ENCODE measurements at regions not wholly inside any gene's neighbourhood (a gene's known extent, or its start where the extent isn't known, plus 50 kb on each side); places are given as distances from the start of the nearest gene placed in this dataset.

DNA sequence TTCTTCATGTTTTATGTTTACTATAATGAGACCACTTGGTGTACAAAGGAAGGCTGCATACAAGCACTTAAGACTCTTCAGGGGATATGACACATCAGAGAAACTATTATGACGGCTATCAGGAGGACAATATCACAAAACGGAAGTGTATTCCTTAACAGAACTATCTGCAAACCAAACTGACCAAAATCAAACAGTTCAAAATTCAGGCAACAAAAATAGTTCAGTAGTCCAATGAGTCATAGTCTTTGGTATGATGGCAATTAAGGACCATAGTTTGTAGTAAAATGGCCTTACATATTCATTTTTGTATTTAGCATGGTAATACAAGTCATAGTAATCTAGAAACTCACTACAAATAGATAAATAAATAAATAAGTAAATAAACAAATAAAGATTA, 1638.7 kb upstream of the SEL1L start:
- H3K27ac Mint-ChIP-seq, result no peak overlapping the region
- TF ChIP-seq, protein P1, sequence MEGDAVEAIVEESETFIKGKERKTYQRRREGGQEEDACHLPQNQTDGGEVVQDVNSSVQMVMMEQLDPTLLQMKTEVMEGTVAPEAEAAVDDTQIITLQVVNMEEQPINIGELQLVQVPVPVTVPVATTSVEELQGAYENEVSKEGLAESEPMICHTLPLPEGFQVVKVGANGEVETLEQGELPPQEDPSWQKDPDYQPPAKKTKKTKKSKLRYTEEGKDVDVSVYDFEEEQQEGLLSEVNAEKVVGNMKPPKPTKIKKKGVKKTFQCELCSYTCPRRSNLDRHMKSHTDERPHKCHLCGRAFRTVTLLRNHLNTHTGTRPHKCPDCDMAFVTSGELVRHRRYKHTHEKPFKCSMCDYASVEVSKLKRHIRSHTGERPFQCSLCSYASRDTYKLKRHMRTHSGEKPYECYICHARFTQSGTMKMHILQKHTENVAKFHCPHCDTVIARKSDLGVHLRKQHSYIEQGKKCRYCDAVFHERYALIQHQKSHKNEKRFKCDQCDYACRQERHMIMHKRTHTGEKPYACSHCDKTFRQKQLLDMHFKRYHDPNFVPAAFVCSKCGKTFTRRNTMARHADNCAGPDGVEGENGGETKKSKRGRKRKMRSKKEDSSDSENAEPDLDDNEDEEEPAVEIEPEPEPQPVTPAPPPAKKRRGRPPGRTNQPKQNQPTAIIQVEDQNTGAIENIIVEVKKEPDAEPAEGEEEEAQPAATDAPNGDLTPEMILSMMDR (conservative IDR thresholded peaks at IDR 0.05; ENCODE audit: low read depth in 2 of 2), result no peak
- TF ChIP-seq STAT1 (IDR thresholded peaks at IDR 0.05; ENCODE audit: unreplicated experiment), result no peak
- TF ChIP-seq JUNB (IDR thresholded peaks at IDR 0.05; ENCODE audit: unreplicated experiment), result no peak
- TF ChIP-seq, protein P2, sequence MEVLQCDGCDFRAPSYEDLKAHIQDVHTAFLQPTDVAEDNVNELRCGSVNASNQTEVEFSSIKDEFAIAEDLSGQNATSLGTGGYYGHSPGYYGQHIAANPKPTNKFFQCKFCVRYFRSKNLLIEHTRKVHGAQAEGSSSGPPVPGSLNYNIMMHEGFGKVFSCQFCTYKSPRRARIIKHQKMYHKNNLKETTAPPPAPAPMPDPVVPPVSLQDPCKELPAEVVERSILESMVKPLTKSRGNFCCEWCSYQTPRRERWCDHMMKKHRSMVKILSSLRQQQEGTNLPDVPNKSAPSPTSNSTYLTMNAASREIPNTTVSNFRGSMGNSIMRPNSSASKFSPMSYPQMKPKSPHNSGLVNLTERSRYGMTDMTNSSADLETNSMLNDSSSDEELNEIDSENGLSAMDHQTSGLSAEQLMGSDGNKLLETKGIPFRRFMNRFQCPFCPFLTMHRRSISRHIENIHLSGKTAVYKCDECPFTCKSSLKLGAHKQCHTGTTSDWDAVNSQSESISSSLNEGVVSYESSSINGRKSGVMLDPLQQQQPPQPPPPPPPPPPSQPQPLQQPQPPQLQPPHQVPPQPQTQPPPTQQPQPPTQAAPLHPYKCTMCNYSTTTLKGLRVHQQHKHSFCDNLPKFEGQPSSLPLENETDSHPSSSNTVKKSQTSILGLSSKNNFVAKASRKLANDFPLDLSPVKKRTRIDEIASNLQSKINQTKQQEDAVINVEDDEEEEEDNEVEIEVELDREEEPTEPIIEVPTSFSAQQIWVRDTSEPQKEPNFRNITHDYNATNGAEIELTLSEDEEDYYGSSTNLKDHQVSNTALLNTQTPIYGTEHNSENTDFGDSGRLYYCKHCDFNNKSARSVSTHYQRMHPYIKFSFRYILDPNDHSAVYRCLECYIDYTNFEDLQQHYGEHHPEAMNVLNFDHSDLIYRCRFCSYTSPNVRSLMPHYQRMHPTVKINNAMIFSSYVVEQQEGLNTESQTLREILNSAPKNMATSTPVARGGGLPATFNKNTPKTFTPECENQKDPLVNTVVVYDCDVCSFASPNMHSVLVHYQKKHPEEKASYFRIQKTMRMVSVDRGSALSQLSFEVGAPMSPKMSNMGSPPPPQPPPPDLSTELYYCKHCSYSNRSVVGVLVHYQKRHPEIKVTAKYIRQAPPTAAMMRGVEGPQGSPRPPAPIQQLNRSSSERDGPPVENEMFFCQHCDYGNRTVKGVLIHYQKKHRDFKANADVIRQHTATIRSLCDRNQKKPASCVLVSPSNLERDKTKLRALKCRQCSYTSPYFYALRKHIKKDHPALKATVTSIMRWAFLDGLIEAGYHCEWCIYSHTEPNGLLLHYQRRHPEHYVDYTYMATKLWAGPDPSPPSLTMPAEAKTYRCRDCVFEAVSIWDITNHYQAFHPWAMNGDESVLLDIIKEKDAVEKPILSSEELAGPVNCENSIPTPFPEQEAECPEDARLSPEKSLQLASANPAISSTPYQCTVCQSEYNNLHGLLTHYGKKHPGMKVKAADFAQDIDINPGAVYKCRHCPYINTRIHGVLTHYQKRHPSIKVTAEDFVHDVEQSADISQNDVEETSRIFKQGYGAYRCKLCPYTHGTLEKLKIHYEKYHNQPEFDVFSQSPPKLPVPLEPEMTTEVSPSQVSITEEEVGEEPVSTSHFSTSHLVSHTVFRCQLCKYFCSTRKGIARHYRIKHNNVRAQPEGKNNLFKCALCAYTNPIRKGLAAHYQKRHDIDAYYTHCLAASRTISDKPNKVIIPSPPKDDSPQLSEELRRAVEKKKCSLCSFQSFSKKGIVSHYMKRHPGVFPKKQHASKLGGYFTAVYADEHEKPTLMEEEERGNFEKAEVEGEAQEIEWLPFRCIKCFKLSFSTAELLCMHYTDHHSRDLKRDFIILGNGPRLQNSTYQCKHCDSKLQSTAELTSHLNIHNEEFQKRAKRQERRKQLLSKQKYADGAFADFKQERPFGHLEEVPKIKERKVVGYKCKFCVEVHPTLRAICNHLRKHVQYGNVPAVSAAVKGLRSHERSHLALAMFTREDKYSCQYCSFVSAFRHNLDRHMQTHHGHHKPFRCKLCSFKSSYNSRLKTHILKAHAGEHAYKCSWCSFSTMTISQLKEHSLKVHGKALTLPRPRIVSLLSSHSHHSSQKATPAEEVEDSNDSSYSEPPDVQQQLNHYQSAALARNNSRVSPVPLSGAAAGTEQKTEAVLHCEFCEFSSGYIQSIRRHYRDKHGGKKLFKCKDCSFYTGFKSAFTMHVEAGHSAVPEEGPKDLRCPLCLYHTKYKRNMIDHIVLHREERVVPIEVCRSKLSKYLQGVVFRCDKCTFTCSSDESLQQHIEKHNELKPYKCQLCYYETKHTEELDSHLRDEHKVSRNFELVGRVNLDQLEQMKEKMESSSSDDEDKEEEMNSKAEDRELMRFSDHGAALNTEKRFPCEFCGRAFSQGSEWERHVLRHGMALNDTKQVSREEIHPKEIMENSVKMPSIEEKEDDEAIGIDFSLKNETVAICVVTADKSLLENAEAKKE (CRISPR knock-in tag; IDR thresholded peaks at IDR 0.05), result no peak
- TF ChIP-seq ZNF331 (CRISPR knock-in tag; IDR thresholded peaks at IDR 0.05; ENCODE audit: low read depth), result no peak
- no peak for TF ChIP-seq EZH2phosphoT487 (IDR thresholded peaks at IDR 0.05; ENCODE audit: unreplicated experiment)
- no peak for TF ChIP-seq CREB1 (CRISPR knock-in tag; IDR thresholded peaks at IDR 0.05; ENCODE audit: low read depth)
- no peak for TF ChIP-seq ZNF114 (CRISPR knock-in tag; IDR thresholded peaks at IDR 0.05)
- TF ChIP-seq POLR2AphosphoS5 (IDR thresholded peaks at IDR 0.05; ENCODE audit: low read depth), result no peak
- TF ChIP-seq NANOG (IDR thresholded peaks at IDR 0.05; ENCODE audit: borderline replicate concordance), result no peak
- TF ChIP-seq, protein P3, sequence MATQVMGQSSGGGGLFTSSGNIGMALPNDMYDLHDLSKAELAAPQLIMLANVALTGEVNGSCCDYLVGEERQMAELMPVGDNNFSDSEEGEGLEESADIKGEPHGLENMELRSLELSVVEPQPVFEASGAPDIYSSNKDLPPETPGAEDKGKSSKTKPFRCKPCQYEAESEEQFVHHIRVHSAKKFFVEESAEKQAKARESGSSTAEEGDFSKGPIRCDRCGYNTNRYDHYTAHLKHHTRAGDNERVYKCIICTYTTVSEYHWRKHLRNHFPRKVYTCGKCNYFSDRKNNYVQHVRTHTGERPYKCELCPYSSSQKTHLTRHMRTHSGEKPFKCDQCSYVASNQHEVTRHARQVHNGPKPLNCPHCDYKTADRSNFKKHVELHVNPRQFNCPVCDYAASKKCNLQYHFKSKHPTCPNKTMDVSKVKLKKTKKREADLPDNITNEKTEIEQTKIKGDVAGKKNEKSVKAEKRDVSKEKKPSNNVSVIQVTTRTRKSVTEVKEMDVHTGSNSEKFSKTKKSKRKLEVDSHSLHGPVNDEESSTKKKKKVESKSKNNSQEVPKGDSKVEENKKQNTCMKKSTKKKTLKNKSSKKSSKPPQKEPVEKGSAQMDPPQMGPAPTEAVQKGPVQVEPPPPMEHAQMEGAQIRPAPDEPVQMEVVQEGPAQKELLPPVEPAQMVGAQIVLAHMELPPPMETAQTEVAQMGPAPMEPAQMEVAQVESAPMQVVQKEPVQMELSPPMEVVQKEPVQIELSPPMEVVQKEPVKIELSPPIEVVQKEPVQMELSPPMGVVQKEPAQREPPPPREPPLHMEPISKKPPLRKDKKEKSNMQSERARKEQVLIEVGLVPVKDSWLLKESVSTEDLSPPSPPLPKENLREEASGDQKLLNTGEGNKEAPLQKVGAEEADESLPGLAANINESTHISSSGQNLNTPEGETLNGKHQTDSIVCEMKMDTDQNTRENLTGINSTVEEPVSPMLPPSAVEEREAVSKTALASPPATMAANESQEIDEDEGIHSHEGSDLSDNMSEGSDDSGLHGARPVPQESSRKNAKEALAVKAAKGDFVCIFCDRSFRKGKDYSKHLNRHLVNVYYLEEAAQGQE (IDR thresholded peaks at IDR 0.05; ENCODE audit: unreplicated experiment), result no peak
- TF ChIP-seq, protein P4, sequence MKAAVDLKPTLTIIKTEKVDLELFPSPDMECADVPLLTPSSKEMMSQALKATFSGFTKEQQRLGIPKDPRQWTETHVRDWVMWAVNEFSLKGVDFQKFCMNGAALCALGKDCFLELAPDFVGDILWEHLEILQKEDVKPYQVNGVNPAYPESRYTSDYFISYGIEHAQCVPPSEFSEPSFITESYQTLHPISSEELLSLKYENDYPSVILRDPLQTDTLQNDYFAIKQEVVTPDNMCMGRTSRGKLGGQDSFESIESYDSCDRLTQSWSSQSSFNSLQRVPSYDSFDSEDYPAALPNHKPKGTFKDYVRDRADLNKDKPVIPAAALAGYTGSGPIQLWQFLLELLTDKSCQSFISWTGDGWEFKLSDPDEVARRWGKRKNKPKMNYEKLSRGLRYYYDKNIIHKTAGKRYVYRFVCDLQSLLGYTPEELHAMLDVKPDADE (IDR thresholded peaks at IDR 0.05), result no peak
- no peaks in the 10 kb centered on the region for H3K9me3 Mint-ChIP-seq
- H3K27ac ChIP-seq (ENCODE audit: low read depth), result no peak overlapping the region
- H3K27me3 ChIP-seq (ENCODE audit: insufficient read depth), result no peaks in the 10 kb centered on the region
- no peaks in the 10 kb centered on the region for H3F3A ChIP-seq (replicated peaks; ENCODE audit: low read depth)
- no peak overlapping the region for H2AFZ ChIP-seq
- H4K20me1 ChIP-seq (replicated peaks; ENCODE audit: insufficient read depth), result no peaks in the 10 kb centered on the region
- H3K4me2 ChIP-seq, result no peak overlapping the region
- H3K79me2 ChIP-seq (replicated peaks; ENCODE audit: insufficient read depth), result no peaks in the 10 kb centered on the region
- no peaks in the 10 kb centered on the region; the same call in 1 of the 2 replicates for H3K9me2 ChIP-seq (ENCODE audit: insufficient read depth)
- no peaks in the 10 kb centered on the region for H3K4me1 ChIP-seq (ENCODE audit: insufficient read depth)
- no peak overlapping the region for H3K4me3 ChIP-seq
- no peak overlapping the region for H3K4me3 Mint-ChIP-seq
- H3K27me3 Mint-ChIP-seq (ENCODE audit: insufficient read depth, low read depth, poor library complexity), result no peaks in the 10 kb centered on the region
- DNase-seq (ENCODE audit: low spot score) (no peak), ATAC-seq (no peak)
- H3K4me1 Mint-ChIP-seq, result no peaks in the 10 kb centered on the region; the same call in 2 of the 3 replicates
- no peaks in the 10 kb centered on the region for H3K36me3 ChIP-seq (ENCODE audit: insufficient read depth)
- no peaks in the 10 kb centered on the region for H3K36me3 Mint-ChIP-seq (ENCODE audit: low read depth)

Data from GM23338 (cell line).